ENCODE measurements at regions not wholly inside any gene's neighbourhood (a gene's known extent, or its start where the extent isn't known, plus 50 kb on each side); places are given as distances from the start of the nearest gene placed in this dataset.

- no peak for DNase-seq
- Histone ChIP-seq H3K27ac (no peak overlapping the region), H3K4me1 (no peaks in the 10 kb centered on the region), H3K4me3 (no peak overlapping the region), H3K27me3 (no peaks in the 10 kb centered on the region), H3K36me3 (no peaks in the 10 kb centered on the region), H3K9me3 (no peaks in the 10 kb centered on the region)
- intact Hi-C loops (cut with DNase I; ENCODE audit: low total_unique reads), result no loop called here
- TF ChIP-seq POLR2A (IDR thresholded peaks at IDR 0.05) (no peak), CTCF (IDR thresholded peaks at IDR 0.05) (no peak)
Observed at GRCh38 chr11:15696069-15696468, 581.3 kb downstream of the INSC start.

- no peaks in the 10 kb centered on the region for H3K27me3 ChIP-seq
- no peak overlapping the region for H3K4me3 ChIP-seq
- no peak for DNase-seq
- H3K4me1 ChIP-seq, result no peaks in the 10 kb centered on the region
- H3K27ac ChIP-seq, result no peak overlapping the region
- H3K36me3 ChIP-seq, result no peaks in the 10 kb centered on the region
- intact Hi-C loops (cut with DNase I; ENCODE audit: low total_unique reads), result no loop called here
- TF ChIP-seq CTCF (IDR thresholded peaks at IDR 0.05), result no peak
- no peak for TF ChIP-seq POLR2A (IDR thresholded peaks at IDR 0.05)
- H3K9me3 ChIP-seq, result no peaks in the 10 kb centered on the region
Observed at GRCh38 chr11:15697437-15698236, 582.9 kb downstream of the INSC start.

- TF ChIP-seq CTCF (IDR thresholded peaks at IDR 0.05), result no peak
- TF ChIP-seq POLR2A (IDR thresholded peaks at IDR 0.05), result no peak
- no peak overlapping the region for H3K4me3 ChIP-seq
- no peak overlapping the region for H3K27ac ChIP-seq
- H3K27me3 ChIP-seq, result no peaks in the 10 kb centered on the region
- H3K36me3 ChIP-seq, result no peaks in the 10 kb centered on the region
- no peak for DNase-seq
- no peaks in the 10 kb centered on the region for H3K9me3 ChIP-seq
- intact Hi-C loops (cut with DNase I; ENCODE audit: low total_unique reads), result no loop called here
- H3K4me1 ChIP-seq, result no peaks in the 10 kb centered on the region
Observed at GRCh38 chr11:15698855-15699254, 584.1 kb downstream of the INSC start.

GRCh38 chr11:15699978-15700377, 585.3 kb downstream of the INSC start:
- DNase-seq, result no peak
- intact Hi-C loops (cut with DNase I; ENCODE audit: low total_unique reads), result no loop called here
- H3K36me3 ChIP-seq, result no peaks in the 10 kb centered on the region
- TF ChIP-seq POLR2A (IDR thresholded peaks at IDR 0.05) (no peak), CTCF (IDR thresholded peaks at IDR 0.05) (no peak)
- H3K9me3 ChIP-seq, result no peaks in the 10 kb centered on the region
- H3K27ac ChIP-seq, result no peak overlapping the region
- H3K27me3 ChIP-seq, result no peaks in the 10 kb centered on the region
- no peak overlapping the region for H3K4me3 ChIP-seq
- no peaks in the 10 kb centered on the region for H3K4me1 ChIP-seq

GRCh38 chr11:15700456-15700855, 585.7 kb downstream of the INSC start:
- intact Hi-C loops (cut with DNase I; ENCODE audit: low total_unique reads), result no loop called here
- Histone ChIP-seq H3K4me1 (no peaks in the 10 kb centered on the region), H3K27me3 (no peaks in the 10 kb centered on the region), H3K36me3 (no peaks in the 10 kb centered on the region), H3K4me3 (no peak overlapping the region), H3K27ac (no peak overlapping the region), H3K9me3 (no peaks in the 10 kb centered on the region)
- TF ChIP-seq POLR2A (IDR thresholded peaks at IDR 0.05) (no peak), CTCF (IDR thresholded peaks at IDR 0.05) (no peak)
- no peak for DNase-seq

All from uterus (tissue), 3 donors.